SHP77 treated with DMSO at 0.1 percent for 48 hours (cell line): ENCODE measurements at regions not wholly inside any gene's neighbourhood (a gene's known extent, or its start where the extent isn't known, plus 50 kb on each side); places are given as distances from the start of the nearest gene placed in this dataset.
"Not testable (repeated sequence)": the region's sequence is repeated elsewhere in the genome, so short reads cannot be mapped to it uniquely, and the experiment has no call there.

Experiments
- DNase-seq: peaks from one replicate; lab custom pipeline; 2025; lab: John Stamatoyannopoulos, UW

GRCh38 chr7:114293289-114294012 is 121.2 kb upstream of the FOXP2 start:
- DNase-seq: no peak

- no peak for DNase-seq
These were observed 134.7 kb upstream of the FOXP2 start for GRCh38 chr7:114279901-114280300.

- no peak for DNase-seq
These were observed 141.4 kb upstream of the FOXP2 start for GRCh38 chr7:114273218-114273617.

GRCh38 chr7:114269714-114270113 is 144.9 kb upstream of the FOXP2 start:
- DNase-seq: peak; percentile 42

GRCh38 chr7:114267550-114267949 is 147.1 kb upstream of the FOXP2 start:
- not testable (repeated sequence) for DNase-seq

- no peak for DNase-seq
These were observed 150.6 kb upstream of the FOXP2 start for GRCh38 chr7:114264023-114264422.

GRCh38 chr7:114263219-114263618 is 151.4 kb upstream of the FOXP2 start:
- DNase-seq: no peak

GRCh38 chr7:114255404-114255841 is 159.2 kb upstream of the FOXP2 start:
- no peak for DNase-seq

GRCh38 chr7:114243646-114244045 is 171.0 kb upstream of the FOXP2 start:
- no peak for DNase-seq

GRCh38 chr7:114242992-114243507 is 171.6 kb upstream of the FOXP2 start:
- DNase-seq: no peak

GRCh38 chr7:114229246-114229645 is 185.4 kb upstream of the FOXP2 start:
- DNase-seq: no peak

- no peak for DNase-seq
These were observed 188.8 kb upstream of the FOXP2 start for GRCh38 chr7:114225784-114226183.

GRCh38 chr7:114218283-114218682 is 196.3 kb upstream of the FOXP2 start:
- DNase-seq: no peak

- DNase-seq: no peak
These were observed 197.4 kb upstream of the FOXP2 start for GRCh38 chr7:114217026-114217806.

- DNase-seq: no peak
These were observed 200.1 kb upstream of the FOXP2 start for GRCh38 chr7:114214466-114214865.

- no peak for DNase-seq
These were observed 201.7 kb upstream of the FOXP2 start for GRCh38 chr7:114212721-114213429.

GRCh38 chr7:114209968-114210367 is 204.6 kb upstream of the FOXP2 start:
- no peak for DNase-seq

- DNase-seq: no peak
These were observed 207.9 kb upstream of the FOXP2 start for GRCh38 chr7:114206688-114207087.

GRCh38 chr7:114196517-114196916 is 218.1 kb upstream of the FOXP2 start:
- no peak for DNase-seq

GRCh38 chr7:114190387-114190786 is 224.2 kb upstream of the FOXP2 start:
- DNase-seq: no peak

- DNase-seq: no peak
These were observed 231.1 kb upstream of the FOXP2 start for GRCh38 chr7:114183311-114184088.

GRCh38 chr7:114182837-114183236 is 231.8 kb upstream of the FOXP2 start:
- no peak for DNase-seq
